GM23338 (cell line): ENCODE measurements at regions not wholly inside any gene's neighbourhood (a gene's known extent, or its start where the extent isn't known, plus 50 kb on each side); places are given as distances from the start of the nearest gene placed in this dataset.

Source experiments
- ATAC-seq: fragments of 200-7000 bp; cut with Tn5 transposase; 3 replicates; pipeline ENCODE4 v1.9.1; 2020
- DNase-seq: peaks from one replicate; pipeline ENCODE4 v3.0.0-alpha.2; 2015; ENCODE audit warnings: low spot score
- H2AFZ ChIP-seq: fragments of 200-600 bp; sonication (generic); 2 replicates; pipeline ENCODE4 v1.8.0; 2016; ENCODE audit warnings: antibody characterized with exemption, mild to moderate bottlenecking, moderate library complexity
- H3F3A ChIP-seq: fragments of 200-600 bp; sonication (generic); replicated peaks from 2 replicates; pipeline ENCODE4 v1.8.0; 2017; ENCODE audit warnings: antibody characterized with exemption, mixed run types, low read depth
- H3K27ac ChIP-seq: fragments of 200-600 bp; sonication (generic); 2 replicates; pipeline ENCODE4 v1.6.1; 2016; ENCODE audit warnings: low read depth
- H3K27me3 ChIP-seq: fragments of 200-600 bp; sonication (generic); 2 replicates; pipeline ENCODE4 v1.8.0; 2016; ENCODE audit warnings: mild to moderate bottlenecking, mixed run types, moderate library complexity; ENCODE audit not compliant: insufficient read depth
- H3K36me3 ChIP-seq: fragments of 200-600 bp; sonication (generic); 2 replicates; pipeline ENCODE4 v1.8.0; 2016; ENCODE audit warnings: mild to moderate bottlenecking; ENCODE audit not compliant: insufficient read depth
- H3K4me1 ChIP-seq: fragments of 200-600 bp; sonication (generic); 2 replicates; pipeline ENCODE4 v1.8.0; 2016; ENCODE audit warnings: mild to moderate bottlenecking, moderate library complexity; ENCODE audit not compliant: insufficient read depth
- H3K4me2 ChIP-seq: fragments of 200-600 bp; sonication (generic); 2 replicates; pipeline ENCODE4 v1.7.1; 2017; ENCODE audit warnings: mixed run types
- H3K4me3 ChIP-seq: fragments of 200-600 bp; sonication (generic); 2 replicates; pipeline ENCODE4 v1.6.1; 2016; ENCODE audit warnings: mixed run types
- H3K79me2 ChIP-seq: fragments of 200-600 bp; sonication (generic); replicated peaks from 2 replicates; pipeline ENCODE4 v1.8.0; 2017; ENCODE audit warnings: mild to moderate bottlenecking; ENCODE audit not compliant: insufficient read depth
- H3K9me2 ChIP-seq: fragments of 200-600 bp; sonication (generic); 2 replicates; pipeline ENCODE4 v1.8.0; 2017; ENCODE audit not compliant: insufficient read depth
- H4K20me1 ChIP-seq: fragments of 200-600 bp; sonication (generic); replicated peaks from 2 replicates; pipeline ENCODE4 v1.8.0; 2017; ENCODE audit warnings: mild to moderate bottlenecking; ENCODE audit not compliant: insufficient read depth
- H3K27ac Mint-ChIP-seq: 2 replicates; pipeline ENCODE4 v1.8.0; 2020; ENCODE audit warnings: inconsistent platforms, mild to moderate bottlenecking, moderate library complexity, mixed read lengths
- H3K27me3 Mint-ChIP-seq: 3 replicates; pipeline ENCODE4 v1.8.0; 2022; ENCODE audit warnings: low read depth, mild to moderate bottlenecking, moderate library complexity, mixed read lengths, inconsistent platforms; ENCODE audit not compliant: insufficient read depth, poor library complexity
- H3K36me3 Mint-ChIP-seq: 3 replicates; pipeline ENCODE4 v1.8.0; 2021; ENCODE audit warnings: low read depth, mild to moderate bottlenecking, inconsistent platforms, moderate library complexity, mixed read lengths
- H3K4me1 Mint-ChIP-seq: 3 replicates; pipeline ENCODE4 v1.8.0; 2020; ENCODE audit warnings: mild to moderate bottlenecking, inconsistent platforms, mixed read lengths
- H3K4me3 Mint-ChIP-seq: 3 replicates; pipeline ENCODE4 v1.8.0; 2021; ENCODE audit warnings: moderate library complexity, mild to moderate bottlenecking, inconsistent platforms, mixed read lengths
- H3K9me3 Mint-ChIP-seq: 3 replicates; pipeline ENCODE4 v1.8.0; 2020; ENCODE audit warnings: moderate library complexity, mild to moderate bottlenecking, inconsistent platforms, mixed read lengths
- CREB1 ChIP-seq: fragments of 250-450 bp; sonication (Bioruptor Pico); IDR thresholded peaks from 2 replicates; pipeline ENCODE4 v1.5.0; 2020; ENCODE audit warnings: low read depth, mild to moderate bottlenecking, moderate library complexity
- JUNB ChIP-seq: IDR thresholded peaks from one replicate; pipeline ENCODE4 v1.6.1; 2016; ENCODE audit warnings: antibody characterized with exemption; ENCODE audit not compliant: unreplicated experiment
- POLR2AphosphoS5 ChIP-seq: IDR thresholded peaks from 2 replicates; pipeline ENCODE4 v1.6.1; 2016; ENCODE audit warnings: antibody characterized with exemption, low read depth
- TF ChIP-seq, protein P1 (sequence below): fragments of 250-450 bp; sonication (Bioruptor Pico); IDR thresholded peaks from 2 replicates; pipeline ENCODE4 v1.5.0; 2020; ENCODE audit warnings: mild to moderate bottlenecking, moderate library complexity
- TF ChIP-seq, protein P2 (sequence below): IDR thresholded peaks from 2 replicates; pipeline ENCODE4 v1.6.1; 2016; ENCODE audit warnings: antibody characterized with exemption
- TF ChIP-seq, protein P3 (sequence below): IDR thresholded peaks from one replicate; pipeline ENCODE4 v1.6.1; 2018; ENCODE audit warnings: antibody characterized with exemption; ENCODE audit not compliant: unreplicated experiment

GRCh38 chr10:36578306-36578705 is 547.1 kb upstream of the ANKRD30A start (continued):
- TF ChIP-seq, protein P1, sequence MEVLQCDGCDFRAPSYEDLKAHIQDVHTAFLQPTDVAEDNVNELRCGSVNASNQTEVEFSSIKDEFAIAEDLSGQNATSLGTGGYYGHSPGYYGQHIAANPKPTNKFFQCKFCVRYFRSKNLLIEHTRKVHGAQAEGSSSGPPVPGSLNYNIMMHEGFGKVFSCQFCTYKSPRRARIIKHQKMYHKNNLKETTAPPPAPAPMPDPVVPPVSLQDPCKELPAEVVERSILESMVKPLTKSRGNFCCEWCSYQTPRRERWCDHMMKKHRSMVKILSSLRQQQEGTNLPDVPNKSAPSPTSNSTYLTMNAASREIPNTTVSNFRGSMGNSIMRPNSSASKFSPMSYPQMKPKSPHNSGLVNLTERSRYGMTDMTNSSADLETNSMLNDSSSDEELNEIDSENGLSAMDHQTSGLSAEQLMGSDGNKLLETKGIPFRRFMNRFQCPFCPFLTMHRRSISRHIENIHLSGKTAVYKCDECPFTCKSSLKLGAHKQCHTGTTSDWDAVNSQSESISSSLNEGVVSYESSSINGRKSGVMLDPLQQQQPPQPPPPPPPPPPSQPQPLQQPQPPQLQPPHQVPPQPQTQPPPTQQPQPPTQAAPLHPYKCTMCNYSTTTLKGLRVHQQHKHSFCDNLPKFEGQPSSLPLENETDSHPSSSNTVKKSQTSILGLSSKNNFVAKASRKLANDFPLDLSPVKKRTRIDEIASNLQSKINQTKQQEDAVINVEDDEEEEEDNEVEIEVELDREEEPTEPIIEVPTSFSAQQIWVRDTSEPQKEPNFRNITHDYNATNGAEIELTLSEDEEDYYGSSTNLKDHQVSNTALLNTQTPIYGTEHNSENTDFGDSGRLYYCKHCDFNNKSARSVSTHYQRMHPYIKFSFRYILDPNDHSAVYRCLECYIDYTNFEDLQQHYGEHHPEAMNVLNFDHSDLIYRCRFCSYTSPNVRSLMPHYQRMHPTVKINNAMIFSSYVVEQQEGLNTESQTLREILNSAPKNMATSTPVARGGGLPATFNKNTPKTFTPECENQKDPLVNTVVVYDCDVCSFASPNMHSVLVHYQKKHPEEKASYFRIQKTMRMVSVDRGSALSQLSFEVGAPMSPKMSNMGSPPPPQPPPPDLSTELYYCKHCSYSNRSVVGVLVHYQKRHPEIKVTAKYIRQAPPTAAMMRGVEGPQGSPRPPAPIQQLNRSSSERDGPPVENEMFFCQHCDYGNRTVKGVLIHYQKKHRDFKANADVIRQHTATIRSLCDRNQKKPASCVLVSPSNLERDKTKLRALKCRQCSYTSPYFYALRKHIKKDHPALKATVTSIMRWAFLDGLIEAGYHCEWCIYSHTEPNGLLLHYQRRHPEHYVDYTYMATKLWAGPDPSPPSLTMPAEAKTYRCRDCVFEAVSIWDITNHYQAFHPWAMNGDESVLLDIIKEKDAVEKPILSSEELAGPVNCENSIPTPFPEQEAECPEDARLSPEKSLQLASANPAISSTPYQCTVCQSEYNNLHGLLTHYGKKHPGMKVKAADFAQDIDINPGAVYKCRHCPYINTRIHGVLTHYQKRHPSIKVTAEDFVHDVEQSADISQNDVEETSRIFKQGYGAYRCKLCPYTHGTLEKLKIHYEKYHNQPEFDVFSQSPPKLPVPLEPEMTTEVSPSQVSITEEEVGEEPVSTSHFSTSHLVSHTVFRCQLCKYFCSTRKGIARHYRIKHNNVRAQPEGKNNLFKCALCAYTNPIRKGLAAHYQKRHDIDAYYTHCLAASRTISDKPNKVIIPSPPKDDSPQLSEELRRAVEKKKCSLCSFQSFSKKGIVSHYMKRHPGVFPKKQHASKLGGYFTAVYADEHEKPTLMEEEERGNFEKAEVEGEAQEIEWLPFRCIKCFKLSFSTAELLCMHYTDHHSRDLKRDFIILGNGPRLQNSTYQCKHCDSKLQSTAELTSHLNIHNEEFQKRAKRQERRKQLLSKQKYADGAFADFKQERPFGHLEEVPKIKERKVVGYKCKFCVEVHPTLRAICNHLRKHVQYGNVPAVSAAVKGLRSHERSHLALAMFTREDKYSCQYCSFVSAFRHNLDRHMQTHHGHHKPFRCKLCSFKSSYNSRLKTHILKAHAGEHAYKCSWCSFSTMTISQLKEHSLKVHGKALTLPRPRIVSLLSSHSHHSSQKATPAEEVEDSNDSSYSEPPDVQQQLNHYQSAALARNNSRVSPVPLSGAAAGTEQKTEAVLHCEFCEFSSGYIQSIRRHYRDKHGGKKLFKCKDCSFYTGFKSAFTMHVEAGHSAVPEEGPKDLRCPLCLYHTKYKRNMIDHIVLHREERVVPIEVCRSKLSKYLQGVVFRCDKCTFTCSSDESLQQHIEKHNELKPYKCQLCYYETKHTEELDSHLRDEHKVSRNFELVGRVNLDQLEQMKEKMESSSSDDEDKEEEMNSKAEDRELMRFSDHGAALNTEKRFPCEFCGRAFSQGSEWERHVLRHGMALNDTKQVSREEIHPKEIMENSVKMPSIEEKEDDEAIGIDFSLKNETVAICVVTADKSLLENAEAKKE (CRISPR knock-in tag) = no peak
- no peak for TF ChIP-seq POLR2AphosphoS5
- TF ChIP-seq CREB1 = no peak
- TF ChIP-seq, protein P2, sequence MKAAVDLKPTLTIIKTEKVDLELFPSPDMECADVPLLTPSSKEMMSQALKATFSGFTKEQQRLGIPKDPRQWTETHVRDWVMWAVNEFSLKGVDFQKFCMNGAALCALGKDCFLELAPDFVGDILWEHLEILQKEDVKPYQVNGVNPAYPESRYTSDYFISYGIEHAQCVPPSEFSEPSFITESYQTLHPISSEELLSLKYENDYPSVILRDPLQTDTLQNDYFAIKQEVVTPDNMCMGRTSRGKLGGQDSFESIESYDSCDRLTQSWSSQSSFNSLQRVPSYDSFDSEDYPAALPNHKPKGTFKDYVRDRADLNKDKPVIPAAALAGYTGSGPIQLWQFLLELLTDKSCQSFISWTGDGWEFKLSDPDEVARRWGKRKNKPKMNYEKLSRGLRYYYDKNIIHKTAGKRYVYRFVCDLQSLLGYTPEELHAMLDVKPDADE = no peak
- TF ChIP-seq JUNB = no peak

GRCh38 chr10:36577126-36577525 is 548.3 kb upstream of the ANKRD30A start:
- Histone ChIP-seq H3K4me2 (no peak overlapping the region), H3K27me3 (no peaks in the 10 kb centered on the region), H3K4me1 (peaks cover 5% of the 10 kb centered on the region; the same call in 1 of the 2 replicates), H2AFZ (no peak overlapping the region), H3F3A (no peaks in the 10 kb centered on the region), H3K36me3 (no peaks in the 10 kb centered on the region), H3K9me2 (no peaks in the 10 kb centered on the region), H3K27ac (no peak overlapping the region), H3K79me2 (no peaks in the 10 kb centered on the region), H3K4me3 (no peak overlapping the region), H4K20me1 (no peaks in the 10 kb centered on the region)
- Mint-ChIP-seq H3K27ac (no peak overlapping the region), H3K4me3 (no peak overlapping the region), H3K4me1 (peaks cover 6% of the 10 kb centered on the region; the same call in 1 of the 3 replicates), H3K36me3 (no peaks in the 10 kb centered on the region), H3K9me3 (peaks cover 4% of the 10 kb centered on the region; the same call in 1 of the 3 replicates), H3K27me3 (no peaks in the 10 kb centered on the region)
- ATAC-seq = no peak
- no peak for DNase-seq
- TF ChIP-seq, protein P3, sequence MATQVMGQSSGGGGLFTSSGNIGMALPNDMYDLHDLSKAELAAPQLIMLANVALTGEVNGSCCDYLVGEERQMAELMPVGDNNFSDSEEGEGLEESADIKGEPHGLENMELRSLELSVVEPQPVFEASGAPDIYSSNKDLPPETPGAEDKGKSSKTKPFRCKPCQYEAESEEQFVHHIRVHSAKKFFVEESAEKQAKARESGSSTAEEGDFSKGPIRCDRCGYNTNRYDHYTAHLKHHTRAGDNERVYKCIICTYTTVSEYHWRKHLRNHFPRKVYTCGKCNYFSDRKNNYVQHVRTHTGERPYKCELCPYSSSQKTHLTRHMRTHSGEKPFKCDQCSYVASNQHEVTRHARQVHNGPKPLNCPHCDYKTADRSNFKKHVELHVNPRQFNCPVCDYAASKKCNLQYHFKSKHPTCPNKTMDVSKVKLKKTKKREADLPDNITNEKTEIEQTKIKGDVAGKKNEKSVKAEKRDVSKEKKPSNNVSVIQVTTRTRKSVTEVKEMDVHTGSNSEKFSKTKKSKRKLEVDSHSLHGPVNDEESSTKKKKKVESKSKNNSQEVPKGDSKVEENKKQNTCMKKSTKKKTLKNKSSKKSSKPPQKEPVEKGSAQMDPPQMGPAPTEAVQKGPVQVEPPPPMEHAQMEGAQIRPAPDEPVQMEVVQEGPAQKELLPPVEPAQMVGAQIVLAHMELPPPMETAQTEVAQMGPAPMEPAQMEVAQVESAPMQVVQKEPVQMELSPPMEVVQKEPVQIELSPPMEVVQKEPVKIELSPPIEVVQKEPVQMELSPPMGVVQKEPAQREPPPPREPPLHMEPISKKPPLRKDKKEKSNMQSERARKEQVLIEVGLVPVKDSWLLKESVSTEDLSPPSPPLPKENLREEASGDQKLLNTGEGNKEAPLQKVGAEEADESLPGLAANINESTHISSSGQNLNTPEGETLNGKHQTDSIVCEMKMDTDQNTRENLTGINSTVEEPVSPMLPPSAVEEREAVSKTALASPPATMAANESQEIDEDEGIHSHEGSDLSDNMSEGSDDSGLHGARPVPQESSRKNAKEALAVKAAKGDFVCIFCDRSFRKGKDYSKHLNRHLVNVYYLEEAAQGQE = no peak
